D721Med (cell line): ENCODE measurements at regions not wholly inside any gene's neighbourhood (a gene's known extent, or its start where the extent isn't known, plus 50 kb on each side); places are given as distances from the start of the nearest gene placed in this dataset.

Experiments
- DNase-seq: peaks from one replicate; pipeline ENCODE4 v3.0.0; 2011; ENCODE audit warnings: low spot score; ENCODE audit not compliant: insufficient read length
- FAIRE-seq: peaks from 2 replicates; lab custom pipeline; 2011; peaks lifted over from hg19 to GRCh38; lab: Jason Lieb, UNC
- TF ChIP-seq, protein P1 (sequence below): IDR thresholded peaks from 2 replicates; pipeline ENCODE4 v1.5.1; 2012; ENCODE audit warnings: mild to moderate bottlenecking, control low read depth; ENCODE audit not compliant: insufficient read depth; ENCODE audit errors: missing control alignments

DNA sequence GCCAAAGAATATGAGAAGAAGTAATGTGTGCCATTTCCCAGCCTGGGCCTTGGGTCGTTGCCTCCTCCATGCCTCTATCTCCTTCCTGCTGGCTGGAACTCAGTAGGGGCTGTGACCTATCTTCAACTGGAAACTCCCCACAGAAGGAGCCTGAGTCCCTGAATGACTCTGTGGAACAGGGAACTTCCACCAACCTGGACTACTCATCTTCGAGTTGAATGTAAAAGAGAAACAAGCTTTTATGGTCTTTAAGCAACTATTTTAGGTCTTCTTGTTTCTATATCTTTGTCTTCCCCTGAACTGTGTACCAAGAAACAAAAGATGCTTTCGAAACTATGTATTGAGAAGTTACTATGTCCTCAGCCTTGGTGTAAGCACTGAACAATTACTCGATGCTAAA, 355.3 kb upstream of the NR2F2 start:
- FAIRE-seq (no peak), DNase-seq (no peak)
- TF ChIP-seq, protein P1, sequence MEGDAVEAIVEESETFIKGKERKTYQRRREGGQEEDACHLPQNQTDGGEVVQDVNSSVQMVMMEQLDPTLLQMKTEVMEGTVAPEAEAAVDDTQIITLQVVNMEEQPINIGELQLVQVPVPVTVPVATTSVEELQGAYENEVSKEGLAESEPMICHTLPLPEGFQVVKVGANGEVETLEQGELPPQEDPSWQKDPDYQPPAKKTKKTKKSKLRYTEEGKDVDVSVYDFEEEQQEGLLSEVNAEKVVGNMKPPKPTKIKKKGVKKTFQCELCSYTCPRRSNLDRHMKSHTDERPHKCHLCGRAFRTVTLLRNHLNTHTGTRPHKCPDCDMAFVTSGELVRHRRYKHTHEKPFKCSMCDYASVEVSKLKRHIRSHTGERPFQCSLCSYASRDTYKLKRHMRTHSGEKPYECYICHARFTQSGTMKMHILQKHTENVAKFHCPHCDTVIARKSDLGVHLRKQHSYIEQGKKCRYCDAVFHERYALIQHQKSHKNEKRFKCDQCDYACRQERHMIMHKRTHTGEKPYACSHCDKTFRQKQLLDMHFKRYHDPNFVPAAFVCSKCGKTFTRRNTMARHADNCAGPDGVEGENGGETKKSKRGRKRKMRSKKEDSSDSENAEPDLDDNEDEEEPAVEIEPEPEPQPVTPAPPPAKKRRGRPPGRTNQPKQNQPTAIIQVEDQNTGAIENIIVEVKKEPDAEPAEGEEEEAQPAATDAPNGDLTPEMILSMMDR: no peak

DNA sequence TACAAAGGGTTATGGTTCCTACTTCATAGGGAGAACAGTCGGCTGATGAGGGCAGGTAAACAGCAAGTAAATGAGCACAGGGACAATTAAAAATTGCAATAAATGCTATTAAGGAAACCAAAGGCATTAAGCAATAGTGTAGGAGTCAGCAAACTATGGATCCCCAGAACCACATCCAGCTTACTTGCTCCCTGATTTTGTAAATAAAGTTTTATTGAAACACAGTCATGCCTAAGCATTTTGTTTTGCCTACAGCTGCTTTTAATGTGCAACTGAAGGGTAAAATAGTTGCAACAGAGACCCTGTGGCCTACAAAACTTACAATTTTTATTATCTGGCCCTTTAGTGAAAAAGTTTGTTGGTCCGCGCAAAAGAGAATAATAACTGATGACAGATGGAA, 351.2 kb upstream of the NR2F2 start:
- FAIRE-seq: no peak
- TF ChIP-seq, protein P1: no peak

DNA sequence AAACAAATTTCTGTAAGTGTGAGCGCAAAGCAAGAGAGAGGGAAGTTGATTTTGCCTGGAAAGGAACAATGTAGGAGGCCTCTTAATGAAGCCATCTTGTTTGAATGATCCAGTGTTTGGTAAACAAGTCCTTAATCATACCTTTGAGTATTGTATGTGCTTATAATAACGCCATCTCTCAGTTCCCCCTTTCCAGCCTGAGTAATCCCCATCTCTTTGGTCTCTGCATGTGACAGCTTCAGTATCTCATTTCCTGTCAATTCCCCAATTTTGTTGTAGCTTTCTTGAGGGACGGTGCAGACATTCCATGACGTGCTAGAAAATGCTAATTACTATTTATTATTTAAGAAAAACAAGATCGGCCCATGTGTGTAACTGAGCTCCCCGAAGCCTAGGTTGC, 349.3 kb upstream of the NR2F2 start:
- DNase-seq: no peak
- FAIRE-seq: no peak
- TF ChIP-seq, protein P1: no peak

More for the DNA sequence above, 351.2 kb upstream of the NR2F2 start:
- DNase-seq: no peak

DNA sequence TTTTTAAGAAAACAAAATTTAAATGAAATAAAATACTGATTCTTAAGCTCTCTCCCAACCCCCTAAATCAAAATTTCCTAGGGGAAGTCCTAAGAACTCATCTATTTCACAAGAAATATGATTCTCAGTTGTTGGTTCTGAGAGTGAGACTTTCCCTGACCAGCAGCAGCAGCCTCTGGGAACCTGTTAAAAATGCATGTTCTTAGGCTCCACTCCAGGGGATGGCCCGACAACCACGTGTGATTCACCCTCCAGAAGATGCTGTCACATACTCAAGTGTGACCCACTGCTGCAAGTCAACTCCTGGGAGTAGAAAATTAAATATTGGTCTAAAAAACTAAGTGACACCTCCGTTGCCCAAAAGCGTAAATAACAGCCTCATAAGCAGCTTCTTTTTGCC, 343.2 kb upstream of the NR2F2 start:
- no peak for FAIRE-seq
- DNase-seq: no peak
- TF ChIP-seq, protein P1: no peak

DNA sequence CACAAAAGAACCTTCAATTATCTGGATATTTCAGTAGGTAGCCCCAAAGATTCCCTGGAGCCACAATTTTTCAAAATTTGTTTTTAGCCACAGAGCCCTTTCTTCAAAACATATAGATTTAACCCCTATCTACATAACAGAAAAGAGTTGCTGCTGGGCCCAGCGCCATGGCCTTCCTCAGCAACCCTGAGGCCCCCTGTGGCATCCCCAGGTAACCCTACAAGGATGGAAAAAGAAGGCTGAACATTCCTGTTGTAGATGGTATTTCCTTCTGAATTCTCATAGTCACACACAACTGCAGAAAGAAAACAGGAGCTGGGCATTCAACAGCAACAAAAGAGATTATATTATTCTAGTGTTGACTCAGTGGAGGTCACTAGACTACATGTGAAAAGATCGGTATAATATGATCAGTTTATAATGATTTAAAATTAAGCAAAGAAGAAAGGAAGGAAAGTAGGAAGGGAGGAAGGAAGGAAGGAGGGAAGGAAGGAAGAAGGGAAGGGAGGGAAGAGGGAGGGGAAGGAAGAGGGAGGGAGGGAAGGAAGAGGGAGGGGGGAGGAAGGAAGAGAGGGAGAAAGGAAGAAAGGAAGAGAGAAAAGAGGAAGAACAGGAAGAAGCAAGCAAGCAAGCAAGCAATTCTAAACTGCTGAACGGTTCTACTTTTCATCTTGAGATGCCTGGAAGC, 342.5 kb upstream of the NR2F2 start:
- DNase-seq (no peak), FAIRE-seq (no peak)
- TF ChIP-seq, protein P1: no peak

DNA sequence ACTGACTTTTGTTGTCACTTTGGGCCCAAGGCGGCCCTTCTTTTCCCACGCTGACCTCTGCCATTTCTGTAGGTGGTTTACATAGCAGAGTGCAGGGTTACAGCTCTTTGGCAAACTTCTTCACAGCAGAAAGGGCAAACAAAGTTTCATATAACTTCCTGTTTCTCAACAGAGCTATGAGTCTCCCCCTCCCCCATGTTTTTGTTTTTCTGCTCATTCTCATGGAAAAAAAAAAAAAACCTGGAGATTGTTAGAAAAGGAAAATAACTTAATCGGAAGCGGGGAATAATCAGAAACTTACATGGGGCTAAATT, 342.0 kb upstream of the NR2F2 start:
- TF ChIP-seq, protein P1: no peak
- FAIRE-seq: no peak
- DNase-seq: no peak

DNA sequence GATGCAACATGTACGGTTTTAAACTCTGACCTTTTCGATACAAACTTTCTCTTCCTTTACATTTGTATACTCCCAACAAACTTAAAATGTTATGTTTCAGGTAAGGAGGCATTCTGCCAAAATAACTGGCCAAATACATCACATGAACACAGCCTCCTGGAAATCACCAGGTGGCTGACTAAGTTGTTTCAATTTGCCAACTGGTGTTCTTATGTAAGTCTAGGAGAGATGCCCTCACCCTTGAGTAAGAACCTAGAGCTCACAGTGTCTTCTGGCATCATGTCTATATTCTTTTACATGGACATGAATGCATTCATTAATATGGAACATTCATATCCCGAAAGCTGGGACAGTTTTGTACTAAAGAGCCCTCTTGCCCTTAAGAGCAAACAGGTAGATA, 341.1 kb upstream of the NR2F2 start:
- no peak for DNase-seq
- TF ChIP-seq, protein P1: no peak
- FAIRE-seq: no peak
